HepG2 (cell line): ENCODE measurements at regions not wholly inside any gene's neighbourhood (a gene's known extent, or its start where the extent isn't known, plus 50 kb on each side); places are given as distances from the start of the nearest gene placed in this dataset.

ENCODE experiments used
- BHLHE40 ChIP-seq: IDR thresholded peaks from 2 replicates; pipeline ENCODE4 v1.6.1; 2011; ENCODE audit warnings: low read length, improper control_type of control experiment
- CENPT ChIP-seq: sonication (generic); formaldehyde crosslinking; IDR thresholded peaks from 2 replicates; pipeline ENCODE4 v1.8.0; 2022; ENCODE audit warnings: low read depth, mild to moderate bottlenecking, moderate library complexity, missing genetic modification reagents
- GATA4 ChIP-seq: sonication (generic); IDR thresholded peaks from 2 replicates; pipeline ENCODE4 v1.6.1; 2016; ENCODE audit warnings: antibody characterized with exemption, low read depth, borderline replicate concordance
- HNRNPK ChIP-seq: fragments of 200-400 bp; formaldehyde crosslinking; IDR thresholded peaks from 2 replicates; pipeline ENCODE4 v1.6.1; 2018; ENCODE audit warnings: low read length, low read depth, moderate library complexity, mild to moderate bottlenecking; ENCODE audit not compliant: poor library complexity, severe bottlenecking
- KDM5A ChIP-seq: fragments of 200-600 bp; sonication (generic); IDR thresholded peaks from 2 replicates; pipeline ENCODE4 v1.7.0; 2018; ENCODE audit warnings: antibody characterized with exemption, mild to moderate bottlenecking, low read length, borderline replicate concordance
- KMT2A ChIP-seq: sonication (generic); formaldehyde crosslinking; IDR thresholded peaks from 2 replicates; pipeline ENCODE4 v1.4.0; 2020; ENCODE audit warnings: missing genetic modification reagents
- MAZ ChIP-seq, 2 experiments: sonication (generic) in 1 of 2; formaldehyde crosslinking in 1 of 2; IDR thresholded peaks; 2 replicates each; pipeline versions ENCODE4 v1.5.0 to v1.6.1; 2012 to 2020; ENCODE audit warnings: low read depth in 2 of 2, mild to moderate bottlenecking in 2 of 2, borderline replicate concordance in 1 of 2, improper control_type of control experiment in 1 of 2, low read length in 1 of 2, missing genetic modification reagents in 1 of 2, moderate library complexity in 1 of 2
- MEIS2 ChIP-seq: sonication (generic); formaldehyde crosslinking; IDR thresholded peaks from 2 replicates; pipeline ENCODE4 v1.9.0; 2021; ENCODE audit warnings: mild to moderate bottlenecking, missing genetic modification reagents
- MXI1 ChIP-seq: IDR thresholded peaks from 3 replicates; pipeline ENCODE4 v1.6.1; 2012; ENCODE audit warnings: low read depth, low read length, inconsistent platforms, borderline replicate concordance
- SNRNP70 ChIP-seq: fragments of 200-400 bp; formaldehyde crosslinking; IDR thresholded peaks from 2 replicates; pipeline ENCODE4 v1.6.1; 2017; ENCODE audit warnings: mild to moderate bottlenecking, low read depth, low read length, moderate library complexity
- SOX13 ChIP-seq, 3 experiments: fragments of 450-650 bp in 1 of 3; sonication (generic) in 1 of 3; formaldehyde crosslinking in 1 of 3; IDR thresholded peaks in 2 of 3; conservative IDR thresholded peaks in 1 of 3; 2 replicates each; pipeline versions ENCODE4 v1.5.0 to v1.6.1; 2016 to 2020; ENCODE audit warnings: antibody characterized with exemption in 1 of 3, mild to moderate bottlenecking in 1 of 3, missing compliant biosample characterization in 1 of 3, missing genetic modification reagents in 1 of 3, moderate library complexity in 1 of 3
- SP5 ChIP-seq: IDR thresholded peaks from 2 replicates; pipeline ENCODE4 v1.6.1; 2016; ENCODE audit warnings: low read depth, borderline replicate concordance
- ZFX ChIP-seq: sonication (generic); formaldehyde crosslinking; IDR thresholded peaks from 2 replicates; pipeline ENCODE4 v1.4.0; 2020; ENCODE audit warnings: mild to moderate bottlenecking, low read depth, missing genetic modification reagents, moderate library complexity
- ZNF251 ChIP-seq: sonication (generic); formaldehyde crosslinking; IDR thresholded peaks from 2 replicates; pipeline ENCODE4 v1.9.0; 2021; ENCODE audit warnings: mild to moderate bottlenecking, missing genetic modification reagents
- ZNF460 ChIP-seq: sonication (generic); formaldehyde crosslinking; IDR thresholded peaks from 2 replicates; pipeline ENCODE4 v1.5.1; 2020; ENCODE audit warnings: missing genetic modification reagents, mild to moderate bottlenecking, borderline replicate concordance
- ZNF891 ChIP-seq: sonication (generic); formaldehyde crosslinking; IDR thresholded peaks from 2 replicates; pipeline ENCODE4 v1.5.0; 2020; ENCODE audit warnings: mild to moderate bottlenecking, missing genetic modification reagents
- TF ChIP-seq, protein P1 (sequence below): sonication (generic); formaldehyde crosslinking; IDR thresholded peaks from 2 replicates; pipeline ENCODE4 v1.4.0; 2020; ENCODE audit warnings: missing genetic modification reagents
- TF ChIP-seq, protein P2 (sequence below): sonication (generic); formaldehyde crosslinking; IDR thresholded peaks from 2 replicates; pipeline ENCODE4 v1.4.0; 2020; ENCODE audit warnings: missing genetic modification reagents, mild to moderate bottlenecking, borderline replicate concordance
- TF ChIP-seq, protein P3 (sequence below): sonication (generic); formaldehyde crosslinking; IDR thresholded peaks from 2 replicates; pipeline ENCODE4 v1.8.1; 2023; ENCODE audit warnings: mild to moderate bottlenecking, inconsistent platforms, moderate library complexity, missing genetic modification reagents, borderline replicate concordance
- TF ChIP-seq, protein P4 (sequence below): IDR thresholded peaks from 2 replicates; pipeline ENCODE4 v1.6.1; 2012; ENCODE audit warnings: inconsistent platforms

DNA sequence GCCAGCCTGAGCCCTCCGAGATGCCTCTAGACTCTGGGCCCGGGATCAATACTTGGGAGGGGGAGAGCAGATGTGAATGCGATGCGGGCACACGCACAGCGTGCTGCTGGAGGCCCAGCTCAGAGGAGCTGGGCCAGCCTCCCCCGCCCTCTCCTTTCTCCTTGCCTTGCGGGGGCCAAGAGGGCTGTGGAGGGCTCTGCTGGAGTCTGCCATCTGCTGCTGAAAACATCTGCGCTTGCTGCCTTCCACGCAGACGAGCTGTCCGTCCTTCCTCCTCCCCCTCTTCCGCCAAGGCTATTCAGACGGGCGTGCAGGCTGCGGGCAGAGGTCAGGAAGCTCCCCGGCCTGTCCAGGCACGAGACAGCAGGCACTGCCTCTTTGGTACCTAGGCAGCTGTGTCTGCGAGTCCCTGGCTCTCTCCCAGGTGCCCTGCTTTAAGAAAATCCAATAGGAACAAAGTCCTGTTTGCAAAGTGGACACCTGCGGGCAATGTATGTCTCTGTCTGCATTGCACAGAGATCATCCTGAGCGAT lies 75.2 kb downstream of the SPRING1 start (continued):
- TF ChIP-seq, protein P1, sequence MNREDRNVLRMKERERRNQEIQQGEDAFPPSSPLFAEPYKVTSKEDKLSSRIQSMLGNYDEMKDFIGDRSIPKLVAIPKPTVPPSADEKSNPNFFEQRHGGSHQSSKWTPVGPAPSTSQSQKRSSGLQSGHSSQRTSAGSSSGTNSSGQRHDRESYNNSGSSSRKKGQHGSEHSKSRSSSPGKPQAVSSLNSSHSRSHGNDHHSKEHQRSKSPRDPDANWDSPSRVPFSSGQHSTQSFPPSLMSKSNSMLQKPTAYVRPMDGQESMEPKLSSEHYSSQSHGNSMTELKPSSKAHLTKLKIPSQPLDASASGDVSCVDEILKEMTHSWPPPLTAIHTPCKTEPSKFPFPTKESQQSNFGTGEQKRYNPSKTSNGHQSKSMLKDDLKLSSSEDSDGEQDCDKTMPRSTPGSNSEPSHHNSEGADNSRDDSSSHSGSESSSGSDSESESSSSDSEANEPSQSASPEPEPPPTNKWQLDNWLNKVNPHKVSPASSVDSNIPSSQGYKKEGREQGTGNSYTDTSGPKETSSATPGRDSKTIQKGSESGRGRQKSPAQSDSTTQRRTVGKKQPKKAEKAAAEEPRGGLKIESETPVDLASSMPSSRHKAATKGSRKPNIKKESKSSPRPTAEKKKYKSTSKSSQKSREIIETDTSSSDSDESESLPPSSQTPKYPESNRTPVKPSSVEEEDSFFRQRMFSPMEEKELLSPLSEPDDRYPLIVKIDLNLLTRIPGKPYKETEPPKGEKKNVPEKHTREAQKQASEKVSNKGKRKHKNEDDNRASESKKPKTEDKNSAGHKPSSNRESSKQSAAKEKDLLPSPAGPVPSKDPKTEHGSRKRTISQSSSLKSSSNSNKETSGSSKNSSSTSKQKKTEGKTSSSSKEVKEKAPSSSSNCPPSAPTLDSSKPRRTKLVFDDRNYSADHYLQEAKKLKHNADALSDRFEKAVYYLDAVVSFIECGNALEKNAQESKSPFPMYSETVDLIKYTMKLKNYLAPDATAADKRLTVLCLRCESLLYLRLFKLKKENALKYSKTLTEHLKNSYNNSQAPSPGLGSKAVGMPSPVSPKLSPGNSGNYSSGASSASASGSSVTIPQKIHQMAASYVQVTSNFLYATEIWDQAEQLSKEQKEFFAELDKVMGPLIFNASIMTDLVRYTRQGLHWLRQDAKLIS (CRISPR knock-in tag): no peak
- TF ChIP-seq, protein P2, sequence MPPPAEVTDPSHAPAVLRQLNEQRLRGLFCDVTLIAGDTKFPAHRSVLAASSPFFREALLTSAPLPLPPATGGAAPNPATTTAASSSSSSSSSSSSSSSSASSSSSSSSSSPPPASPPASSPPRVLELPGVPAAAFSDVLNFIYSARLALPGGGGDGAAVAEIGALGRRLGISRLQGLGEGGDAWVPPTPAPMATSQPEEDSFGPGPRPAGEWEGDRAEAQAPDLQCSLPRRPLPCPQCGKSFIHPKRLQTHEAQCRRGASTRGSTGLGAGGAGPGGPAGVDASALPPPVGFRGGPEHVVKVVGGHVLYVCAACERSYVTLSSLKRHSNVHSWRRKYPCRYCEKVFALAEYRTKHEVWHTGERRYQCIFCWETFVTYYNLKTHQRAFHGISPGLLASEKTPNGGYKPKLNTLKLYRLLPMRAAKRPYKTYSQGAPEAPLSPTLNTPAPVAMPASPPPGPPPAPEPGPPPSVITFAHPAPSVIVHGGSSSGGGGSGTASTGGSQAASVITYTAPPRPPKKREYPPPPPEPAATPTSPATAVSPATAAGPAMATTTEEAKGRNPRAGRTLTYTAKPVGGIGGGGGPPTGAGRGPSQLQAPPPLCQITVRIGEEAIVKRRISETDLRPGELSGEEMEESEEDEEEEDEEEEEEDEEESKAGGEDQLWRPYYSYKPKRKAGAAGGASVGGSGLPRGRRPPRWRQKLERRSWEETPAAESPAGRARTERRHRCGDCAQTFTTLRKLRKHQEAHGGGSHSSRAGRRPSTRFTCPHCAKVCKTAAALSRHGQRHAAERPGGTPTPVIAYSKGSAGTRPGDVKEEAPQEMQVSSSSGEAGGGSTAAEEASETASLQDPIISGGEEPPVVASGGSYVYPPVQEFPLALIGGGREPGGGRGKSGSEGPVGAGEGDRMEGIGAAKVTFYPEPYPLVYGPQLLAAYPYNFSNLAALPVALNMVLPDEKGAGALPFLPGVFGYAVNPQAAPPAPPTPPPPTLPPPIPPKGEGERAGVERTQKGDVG (CRISPR knock-in tag): no peak
- TF ChIP-seq, protein P3, sequence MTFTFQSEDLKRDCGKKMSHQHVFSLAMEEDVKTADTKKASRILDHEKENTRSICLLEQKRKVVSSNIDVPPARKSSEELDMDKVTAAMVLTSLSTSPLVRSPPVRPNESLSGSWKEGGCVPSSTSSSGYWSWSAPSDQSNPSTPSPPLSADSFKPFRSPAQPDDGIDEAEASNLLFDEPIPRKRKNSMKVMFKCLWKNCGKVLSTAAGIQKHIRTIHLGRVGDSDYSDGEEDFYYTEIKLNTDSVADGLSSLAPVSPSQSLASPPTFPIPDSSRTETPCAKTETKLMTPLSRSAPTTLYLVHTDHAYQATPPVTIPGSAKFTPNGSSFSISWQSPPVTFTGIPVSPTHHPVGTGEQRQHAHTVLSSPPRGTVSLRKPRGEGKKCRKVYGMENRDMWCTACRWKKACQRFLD (CRISPR knock-in tag): no peak
- TF ChIP-seq KDM5A (no peak), SNRNP70 (no peak), BHLHE40 (peak; percentile 49; the same call in 1 of the 2 replicates), MXI1 (no peak), GATA4 (no peak), SP5 (CRISPR knock-in tag) (no peak), ZNF891 (CRISPR knock-in tag) (0 out of 2 replicates have a peak, but pooled peaks have one; percentile 26), ZFX (0 out of 2 replicates have a peak, but pooled peaks have one; percentile 27), MEIS2 (CRISPR knock-in tag) (peak; percentile 36; the same call in 1 of the 2 replicates), MAZ (IDR thresholded peaks at IDR 0.05; ENCODE audit: borderline replicate concordance, low read depth, low read length) (no peak), MAZ (CRISPR knock-in tag; IDR thresholded peaks at IDR 0.05; ENCODE audit: low read depth) (peak; percentile 31), ZNF251 (CRISPR knock-in tag) (no peak), KMT2A (CRISPR knock-in tag) (0 out of 2 replicates have a peak, but pooled peaks have one; percentile 53), SOX13 (IDR thresholded peaks at IDR 0.05) (no peak), SOX13 (CRISPR knock-in tag; conservative IDR thresholded peaks at IDR 0.05 in 1 of 2, IDR thresholded peaks at IDR 0.05 in 1 of 2) (peak in 1 of 2 experiments; percentile 42; a peak in 1 of 4 replicates), CENPT (no peak), ZNF460 (CRISPR knock-in tag) (no peak), HNRNPK (no peak)
- TF ChIP-seq, protein P4, sequence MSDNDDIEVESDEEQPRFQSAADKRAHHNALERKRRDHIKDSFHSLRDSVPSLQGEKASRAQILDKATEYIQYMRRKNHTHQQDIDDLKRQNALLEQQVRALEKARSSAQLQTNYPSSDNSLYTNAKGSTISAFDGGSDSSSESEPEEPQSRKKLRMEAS: peak; percentile 38; the same call in 1 of the 2 replicates
